ENCODE measurements at regions not wholly inside any gene's neighbourhood (a gene's known extent, or its start where the extent isn't known, plus 50 kb on each side); places are given as distances from the start of the nearest gene placed in this dataset.
"Not testable (repeated sequence)": the region's sequence is repeated elsewhere in the genome, so short reads cannot be mapped to it uniquely, and the experiment has no call there.

GRCh38 chr11:3509563-3509962 lies 130.6 kb upstream of the ZNF195 start:
- H3K4me1 ChIP-seq (ENCODE audit: control insufficient read depth in 1 of 2, insufficient read depth in 1 of 2, low read depth in 1 of 2, low read length in 1 of 2); H3K27me3 ChIP-seq; H3K36me3 ChIP-seq; H3K4me3 ChIP-seq (ENCODE audit: low read depth in 1 of 2, low read length in 1 of 2); H3K9me3 ChIP-seq; H3K27ac ChIP-seq: not testable (repeated sequence)

GRCh38 chr11:3499198-3499597 lies 120.3 kb upstream of the ZNF195 start:
- not testable (repeated sequence) for H3K27ac ChIP-seq; H3K4me3 ChIP-seq (ENCODE audit: low read depth in 1 of 2, low read length in 1 of 2); H3K4me1 ChIP-seq (ENCODE audit: control insufficient read depth in 1 of 2, insufficient read depth in 1 of 2, low read depth in 1 of 2, low read length in 1 of 2); H3K9me3 ChIP-seq; H3K36me3 ChIP-seq; H3K27me3 ChIP-seq

GRCh38 chr11:3498356-3498755 lies 119.4 kb upstream of the ZNF195 start:
- H3K27me3 ChIP-seq; H3K4me3 ChIP-seq (ENCODE audit: low read depth in 1 of 2, low read length in 1 of 2); H3K4me1 ChIP-seq (ENCODE audit: control insufficient read depth in 1 of 2, insufficient read depth in 1 of 2, low read depth in 1 of 2, low read length in 1 of 2); H3K36me3 ChIP-seq; H3K9me3 ChIP-seq; H3K27ac ChIP-seq: not testable (repeated sequence)

- H3K4me1 ChIP-seq (ENCODE audit: control insufficient read depth in 1 of 2, insufficient read depth in 1 of 2, low read depth in 1 of 2, low read length in 1 of 2); H3K27ac ChIP-seq; H3K36me3 ChIP-seq; H3K4me3 ChIP-seq (ENCODE audit: low read depth in 1 of 2, low read length in 1 of 2); H3K9me3 ChIP-seq; H3K27me3 ChIP-seq: not testable (repeated sequence)
These were observed 114.2 kb upstream of the ZNF195 start for GRCh38 chr11:3493152-3493551.

- H3K4me3 ChIP-seq (ENCODE audit: low read depth in 1 of 2, low read length in 1 of 2); H3K36me3 ChIP-seq; H3K27ac ChIP-seq; H3K4me1 ChIP-seq (ENCODE audit: control insufficient read depth in 1 of 2, insufficient read depth in 1 of 2, low read depth in 1 of 2, low read length in 1 of 2); H3K9me3 ChIP-seq; H3K27me3 ChIP-seq: not testable (repeated sequence)
These were observed 109.1 kb upstream of the ZNF195 start for GRCh38 chr11:3488003-3488402.

- not testable (repeated sequence) for H3K4me1 ChIP-seq (ENCODE audit: control insufficient read depth in 1 of 2, insufficient read depth in 1 of 2, low read depth in 1 of 2, low read length in 1 of 2); H3K27ac ChIP-seq; H3K4me3 ChIP-seq (ENCODE audit: low read depth in 1 of 2, low read length in 1 of 2); H3K27me3 ChIP-seq; H3K9me3 ChIP-seq; H3K36me3 ChIP-seq
These were observed 106.8 kb upstream of the ZNF195 start for GRCh38 chr11:3485737-3486136.

- not testable (repeated sequence) for H3K27me3 ChIP-seq; H3K9me3 ChIP-seq; H3K27ac ChIP-seq; H3K36me3 ChIP-seq; H3K4me1 ChIP-seq (ENCODE audit: control insufficient read depth in 1 of 2, insufficient read depth in 1 of 2, low read depth in 1 of 2, low read length in 1 of 2); H3K4me3 ChIP-seq (ENCODE audit: low read depth in 1 of 2, low read length in 1 of 2)
These were observed 98.3 kb upstream of the ZNF195 start for GRCh38 chr11:3476937-3477885.

- H3K27me3 ChIP-seq; H3K4me3 ChIP-seq (ENCODE audit: low read depth in 1 of 2, low read length in 1 of 2); H3K4me1 ChIP-seq (ENCODE audit: control insufficient read depth in 1 of 2, insufficient read depth in 1 of 2, low read depth in 1 of 2, low read length in 1 of 2); H3K9me3 ChIP-seq; H3K27ac ChIP-seq; H3K36me3 ChIP-seq: not testable (repeated sequence)
These were observed 97.4 kb upstream of the ZNF195 start for GRCh38 chr11:3476084-3476936.

- H3K4me1 ChIP-seq (ENCODE audit: control insufficient read depth in 1 of 2, insufficient read depth in 1 of 2, low read depth in 1 of 2, low read length in 1 of 2); H3K36me3 ChIP-seq; H3K9me3 ChIP-seq; H3K27ac ChIP-seq; H3K4me3 ChIP-seq (ENCODE audit: low read depth in 1 of 2, low read length in 1 of 2); H3K27me3 ChIP-seq: not testable (repeated sequence)
These were observed 90.0 kb upstream of the ZNF195 start for GRCh38 chr11:3468963-3469362.

- H3K4me3 ChIP-seq (ENCODE audit: low read depth in 1 of 2, low read length in 1 of 2); H3K4me1 ChIP-seq (ENCODE audit: control insufficient read depth in 1 of 2, insufficient read depth in 1 of 2, low read depth in 1 of 2, low read length in 1 of 2); H3K27me3 ChIP-seq; H3K9me3 ChIP-seq; H3K27ac ChIP-seq; H3K36me3 ChIP-seq: not testable (repeated sequence)
These were observed 88.7 kb upstream of the ZNF195 start for GRCh38 chr11:3467599-3467998.

GRCh38 chr11:3455666-3456065 lies 76.7 kb upstream of the ZNF195 start:
- H3K27ac ChIP-seq; H3K36me3 ChIP-seq; H3K9me3 ChIP-seq; H3K4me1 ChIP-seq (ENCODE audit: control insufficient read depth in 1 of 2, insufficient read depth in 1 of 2, low read depth in 1 of 2, low read length in 1 of 2); H3K4me3 ChIP-seq (ENCODE audit: low read depth in 1 of 2, low read length in 1 of 2): not testable (repeated sequence)
- peaks cover 35% of the 10 kb centered on the region for H3K27me3 ChIP-seq

All from neutrophil (primary cell).